Glutamatergic neuron (in vitro differentiated cells): ENCODE measurements at regions not wholly inside any gene's neighbourhood (a gene's known extent, or its start where the extent isn't known, plus 50 kb on each side); places are given as distances from the start of the nearest gene placed in this dataset.
"Not testable (repeated sequence)": the region's sequence is repeated elsewhere in the genome, so short reads cannot be mapped to it uniquely, and the experiment has no call there.

Source experiments
- DNase-seq: peaks from one replicate; pipeline ENCODE4 v3.0.0; 2022
- H3K27ac Mint-ChIP-seq: one replicate; pipeline ENCODE4 v1.8.0; 2020; ENCODE audit warnings: mild to moderate bottlenecking, mixed read lengths, inconsistent platforms; ENCODE audit not compliant: unreplicated experiment
- H3K27me3 Mint-ChIP-seq: one replicate; pipeline ENCODE4 v1.8.0; 2020; ENCODE audit warnings: mild to moderate bottlenecking, moderate library complexity, mixed read lengths, inconsistent platforms; ENCODE audit not compliant: unreplicated experiment
- H3K36me3 Mint-ChIP-seq: one replicate; pipeline ENCODE4 v1.8.0; 2020; ENCODE audit warnings: mild to moderate bottlenecking, mixed read lengths, inconsistent platforms; ENCODE audit not compliant: unreplicated experiment
- H3K4me1 Mint-ChIP-seq: one replicate; pipeline ENCODE4 v1.8.0; 2020; ENCODE audit warnings: mild to moderate bottlenecking, low read depth, mixed read lengths, inconsistent platforms; ENCODE audit not compliant: unreplicated experiment
- H3K4me3 Mint-ChIP-seq: one replicate; pipeline ENCODE4 v1.8.0; 2020; ENCODE audit warnings: mild to moderate bottlenecking, mixed read lengths, inconsistent platforms; ENCODE audit not compliant: unreplicated experiment
- H3K9me3 Mint-ChIP-seq: one replicate; pipeline ENCODE4 v1.8.0; 2020; ENCODE audit warnings: mild to moderate bottlenecking, moderate library complexity, mixed read lengths, inconsistent platforms; ENCODE audit not compliant: unreplicated experiment

DNA sequence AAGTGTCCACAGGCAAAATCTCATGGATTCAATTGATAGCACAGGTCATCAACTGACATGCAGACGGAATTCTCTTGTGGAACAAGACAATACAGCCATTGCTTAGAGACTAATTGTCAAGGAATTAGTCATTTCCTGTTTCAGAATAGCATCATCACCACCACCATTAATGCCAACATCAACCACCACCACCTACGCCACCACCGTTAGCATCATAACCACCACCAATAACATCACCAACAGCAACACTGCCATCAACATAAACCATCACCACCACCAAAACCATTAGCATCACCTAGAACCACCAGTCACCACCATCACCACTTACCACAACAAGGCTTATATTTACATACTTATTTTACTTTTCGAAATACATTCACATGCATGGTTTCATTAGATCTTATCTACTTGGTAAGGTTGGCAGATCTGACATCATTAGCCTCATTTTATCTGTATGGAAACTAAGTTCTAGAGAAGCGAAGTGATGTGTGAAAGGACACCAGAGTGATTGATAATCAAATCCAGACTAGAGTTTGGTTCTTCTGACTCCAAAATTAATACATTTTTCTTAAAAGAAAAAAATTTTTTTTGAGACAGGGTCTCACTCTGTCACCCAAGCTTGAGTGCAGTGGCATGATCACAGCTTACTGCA is 2733.8 kb upstream of the TPTE start:
- not testable (repeated sequence) for H3K4me3 Mint-ChIP-seq, H3K27me3 Mint-ChIP-seq, H3K9me3 Mint-ChIP-seq, H3K27ac Mint-ChIP-seq, DNase-seq, H3K4me1 Mint-ChIP-seq, H3K36me3 Mint-ChIP-seq

DNA sequence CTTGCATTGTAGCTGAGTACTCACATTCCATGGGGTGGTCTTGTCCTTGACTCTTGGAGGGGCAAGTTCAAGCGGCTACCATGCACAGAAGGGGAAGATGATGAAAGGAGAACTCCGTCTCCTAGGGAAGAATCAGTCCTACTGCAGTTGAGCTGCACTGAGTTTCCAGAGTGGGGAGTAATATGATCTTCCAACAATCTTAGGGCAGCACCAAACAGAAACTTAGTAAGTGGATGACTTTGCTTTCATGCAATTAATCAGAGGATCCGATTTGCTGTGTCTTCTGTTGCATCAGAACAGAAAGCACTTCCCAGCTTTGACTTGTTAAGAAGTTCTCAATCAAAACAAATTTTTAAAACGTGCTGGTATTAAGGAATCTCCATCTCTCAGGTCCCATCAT is 2727.6 kb upstream of the TPTE start:
- H3K27me3 Mint-ChIP-seq, H3K9me3 Mint-ChIP-seq, H3K4me3 Mint-ChIP-seq, H3K4me1 Mint-ChIP-seq, DNase-seq, H3K27ac Mint-ChIP-seq, H3K36me3 Mint-ChIP-seq: not testable (repeated sequence)

DNA sequence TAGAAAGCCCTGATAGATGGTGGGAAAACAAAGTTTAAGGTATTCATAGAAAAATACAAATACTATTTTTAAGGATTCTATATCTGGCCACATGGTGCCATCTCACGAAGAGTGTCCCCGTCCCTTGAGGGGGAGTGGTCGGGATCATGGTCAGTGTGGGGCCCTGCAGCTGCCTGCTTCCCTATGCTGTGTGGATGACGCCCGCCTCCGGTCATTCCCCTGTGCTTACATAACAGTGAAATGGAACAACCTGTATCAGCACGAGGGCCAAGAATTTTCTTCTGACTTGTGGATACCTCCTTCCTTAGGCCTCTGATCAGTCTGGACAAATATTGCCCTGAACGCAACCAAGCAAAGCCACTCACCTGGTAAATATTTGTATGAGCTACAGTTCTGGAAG is 2724.1 kb upstream of the TPTE start:
- not testable (repeated sequence) for H3K4me1 Mint-ChIP-seq, H3K4me3 Mint-ChIP-seq, H3K27me3 Mint-ChIP-seq, H3K36me3 Mint-ChIP-seq, DNase-seq, H3K27ac Mint-ChIP-seq, H3K9me3 Mint-ChIP-seq

DNA sequence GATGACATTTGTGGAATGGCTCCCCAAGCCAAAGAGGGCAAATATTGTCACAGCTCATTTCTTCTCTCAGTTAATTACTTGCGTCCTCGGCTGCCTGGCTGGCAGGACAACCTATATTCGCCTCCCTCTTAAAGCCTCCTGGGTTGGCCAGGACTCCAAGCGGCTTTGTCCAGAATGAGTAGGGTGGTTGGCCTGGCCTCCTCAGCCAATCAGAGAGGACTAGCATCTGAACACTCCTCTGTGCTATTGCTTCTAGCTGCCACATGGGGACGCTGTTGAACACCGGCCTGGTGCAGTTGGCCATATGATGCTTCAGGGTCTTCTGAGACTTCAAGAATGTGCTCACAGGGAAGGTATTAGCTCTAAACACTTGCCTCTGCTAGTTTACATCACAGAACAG is 2722.9 kb upstream of the TPTE start:
- H3K27ac Mint-ChIP-seq, H3K36me3 Mint-ChIP-seq, H3K4me3 Mint-ChIP-seq, H3K9me3 Mint-ChIP-seq, H3K27me3 Mint-ChIP-seq, H3K4me1 Mint-ChIP-seq: not testable (repeated sequence)
- peak; percentile 17 for DNase-seq

DNA sequence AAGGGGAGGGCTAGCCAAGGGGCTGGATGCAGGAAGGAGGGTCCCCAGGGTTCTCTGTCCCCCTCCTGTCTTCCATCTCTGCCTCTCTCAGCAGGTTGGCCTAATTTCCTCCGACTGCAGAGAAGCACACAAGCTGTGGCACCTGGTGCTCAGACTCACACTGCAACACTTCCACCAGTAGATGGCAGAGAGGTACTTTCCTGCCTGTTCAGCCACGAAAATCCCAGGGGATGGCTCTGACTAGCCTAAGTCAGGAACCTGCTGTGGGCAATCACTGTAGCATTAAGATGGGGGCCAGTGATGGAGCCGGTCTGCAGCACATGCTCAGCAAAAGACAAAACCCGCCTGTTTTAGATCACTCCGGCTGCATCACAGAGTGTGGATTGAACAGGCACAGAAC is 2721.7 kb upstream of the TPTE start:
- H3K36me3 Mint-ChIP-seq, DNase-seq, H3K27ac Mint-ChIP-seq, H3K9me3 Mint-ChIP-seq, H3K27me3 Mint-ChIP-seq, H3K4me3 Mint-ChIP-seq, H3K4me1 Mint-ChIP-seq: not testable (repeated sequence)

DNA sequence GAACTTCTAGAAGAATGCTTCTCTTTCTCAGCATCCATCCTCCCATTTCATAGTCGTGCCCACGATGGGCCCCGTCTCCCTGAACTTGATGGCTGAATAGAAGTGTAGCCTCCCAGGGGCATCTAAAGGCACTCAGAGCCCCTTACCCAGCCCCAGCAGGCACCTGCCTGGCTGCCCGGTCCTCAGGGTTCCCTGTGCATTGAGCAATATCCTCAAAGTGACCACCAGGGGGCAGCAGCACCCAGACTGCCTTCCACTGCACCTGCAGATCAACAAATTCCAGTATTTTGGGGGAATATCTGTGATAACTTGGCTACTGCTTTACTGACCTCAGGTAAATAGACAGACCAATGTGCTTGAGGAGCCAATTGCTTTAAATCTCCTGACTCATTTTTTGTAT is 2707.9 kb upstream of the TPTE start:
- not testable (repeated sequence) for H3K27ac Mint-ChIP-seq, H3K4me3 Mint-ChIP-seq, DNase-seq, H3K27me3 Mint-ChIP-seq, H3K36me3 Mint-ChIP-seq, H3K9me3 Mint-ChIP-seq, H3K4me1 Mint-ChIP-seq

DNA sequence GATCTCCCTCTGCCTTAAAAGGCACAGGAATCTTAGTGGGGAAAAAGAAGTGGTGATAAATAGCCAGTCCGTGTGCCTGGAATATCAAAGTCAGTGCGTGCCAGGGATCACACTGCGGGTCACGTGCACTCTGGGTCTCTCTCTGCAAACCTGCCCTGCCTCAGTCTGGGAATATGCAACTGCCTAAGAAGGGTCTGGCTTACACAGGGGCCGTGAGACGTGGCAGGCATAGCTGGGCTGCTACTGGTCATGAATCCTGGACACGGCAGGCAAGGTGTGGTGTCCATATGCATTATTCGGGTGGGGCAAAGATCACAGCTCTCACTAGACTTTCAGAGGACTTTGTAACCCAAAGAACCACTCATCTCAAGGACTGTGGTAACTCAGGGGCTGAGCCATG is 2704.4 kb upstream of the TPTE start:
- not testable (repeated sequence) for H3K9me3 Mint-ChIP-seq, H3K4me3 Mint-ChIP-seq, H3K27ac Mint-ChIP-seq, H3K27me3 Mint-ChIP-seq, H3K4me1 Mint-ChIP-seq, H3K36me3 Mint-ChIP-seq, DNase-seq

DNA sequence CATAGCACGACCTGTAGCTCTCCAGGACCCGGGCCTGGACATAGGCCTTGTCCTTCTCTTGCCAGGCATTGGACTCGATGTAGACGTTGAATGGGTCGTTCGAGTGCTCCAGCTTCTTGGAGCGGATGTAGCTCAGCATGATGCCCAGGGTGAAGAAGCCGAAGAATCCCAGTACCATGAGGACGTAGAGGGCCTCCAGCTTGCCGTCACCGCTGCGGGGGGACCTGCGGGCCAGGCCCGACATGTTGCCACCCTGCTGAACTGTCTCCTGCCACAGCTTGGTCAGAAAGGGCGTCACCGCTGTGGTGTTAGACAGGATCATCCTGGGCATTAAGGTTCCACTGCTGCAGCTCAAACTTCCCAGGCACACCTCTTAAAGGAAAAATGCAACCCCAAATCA is 2702.1 kb upstream of the TPTE start:
- not testable (repeated sequence) for H3K4me3 Mint-ChIP-seq, H3K27me3 Mint-ChIP-seq, H3K9me3 Mint-ChIP-seq, H3K36me3 Mint-ChIP-seq, H3K27ac Mint-ChIP-seq, DNase-seq, H3K4me1 Mint-ChIP-seq

DNA sequence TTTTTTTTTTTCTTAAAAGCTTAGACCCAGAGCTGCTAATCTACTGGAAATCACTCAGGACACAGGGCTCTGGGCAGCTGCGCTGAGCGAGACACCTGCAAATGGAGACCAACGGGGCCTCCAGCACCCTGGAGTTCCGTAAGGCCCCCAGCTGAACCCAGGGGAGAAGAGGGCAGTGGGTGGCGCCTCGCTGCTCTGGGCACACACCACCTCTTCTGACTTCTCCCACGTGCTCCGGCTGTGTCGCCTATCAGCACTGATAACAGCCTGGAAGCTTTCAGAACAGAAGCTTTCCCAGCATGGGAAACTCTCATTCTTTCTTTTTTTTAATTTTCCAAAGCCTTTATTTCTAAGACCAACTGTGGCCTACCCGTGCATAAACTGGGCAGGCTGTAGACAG is 2695.8 kb upstream of the TPTE start:
- H3K4me3 Mint-ChIP-seq, H3K27ac Mint-ChIP-seq, H3K4me1 Mint-ChIP-seq, H3K9me3 Mint-ChIP-seq, DNase-seq, H3K27me3 Mint-ChIP-seq, H3K36me3 Mint-ChIP-seq: not testable (repeated sequence)

DNA sequence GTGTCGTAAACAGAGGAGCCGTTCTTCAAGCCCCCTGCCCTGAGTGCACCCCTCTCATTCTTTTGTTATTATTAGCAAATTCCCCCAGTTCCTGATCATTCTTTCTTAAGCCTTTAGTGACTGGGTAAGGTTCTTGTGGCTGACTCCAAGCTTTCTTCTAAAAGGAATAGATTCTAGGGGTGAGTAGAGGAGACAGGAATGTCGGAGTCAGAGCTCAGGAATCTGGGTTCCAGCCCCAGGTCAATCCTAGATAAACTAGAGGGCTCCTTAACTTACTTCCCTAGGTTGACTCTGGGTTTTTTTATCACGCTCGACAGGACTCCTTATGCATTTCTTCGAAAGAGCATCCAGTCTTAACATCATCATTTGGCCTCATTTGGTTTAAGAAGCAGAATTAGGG is 2695.2 kb upstream of the TPTE start:
- H3K9me3 Mint-ChIP-seq, H3K4me1 Mint-ChIP-seq, H3K36me3 Mint-ChIP-seq, H3K27ac Mint-ChIP-seq, H3K27me3 Mint-ChIP-seq, DNase-seq, H3K4me3 Mint-ChIP-seq: not testable (repeated sequence)

DNA sequence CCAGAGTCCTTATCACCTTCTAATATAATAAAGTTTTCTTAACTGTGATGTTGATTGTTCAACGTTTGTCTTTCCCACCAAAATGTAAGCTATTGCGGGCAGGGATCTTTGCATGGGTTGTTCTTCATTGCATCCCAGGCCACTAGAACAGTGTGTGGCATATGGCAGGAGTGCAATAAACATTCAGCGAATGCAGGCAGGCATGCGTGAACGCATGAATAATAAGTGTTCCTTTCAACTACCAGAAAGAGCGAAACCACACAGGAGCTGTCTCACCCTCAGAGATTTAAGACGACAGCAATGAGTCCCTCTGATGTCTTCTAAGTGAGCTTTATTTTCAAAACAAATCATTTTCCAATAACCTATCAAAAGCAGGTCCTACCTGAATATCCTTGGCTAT is 2693.1 kb upstream of the TPTE start:
- not testable (repeated sequence) for DNase-seq, H3K27me3 Mint-ChIP-seq

DNA sequence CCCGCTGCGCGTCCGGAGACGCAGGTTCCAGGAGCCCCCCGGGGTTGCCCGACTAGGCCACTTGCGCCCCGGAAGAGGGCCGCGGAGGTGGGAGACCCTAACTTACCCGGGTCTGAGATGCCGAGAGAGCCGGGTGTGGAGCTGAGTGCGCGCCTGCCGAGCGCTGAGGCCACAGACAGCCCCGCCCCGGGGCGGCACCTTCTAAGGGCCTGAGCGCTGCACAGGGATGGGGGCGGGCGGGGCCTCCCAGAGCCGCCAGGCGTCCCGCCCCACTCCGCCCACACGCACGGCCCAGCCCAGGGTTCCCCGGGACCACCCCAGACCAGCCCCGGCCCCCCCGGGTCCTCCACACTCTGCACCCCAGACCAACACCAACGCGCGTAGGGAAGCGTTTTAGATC is 2692.0 kb upstream of the TPTE start:
- not testable (repeated sequence) for H3K36me3 Mint-ChIP-seq, DNase-seq, H3K9me3 Mint-ChIP-seq, H3K4me3 Mint-ChIP-seq, H3K4me1 Mint-ChIP-seq, H3K27me3 Mint-ChIP-seq, H3K27ac Mint-ChIP-seq

More for the DNA sequence above, 2693.1 kb upstream of the TPTE start:
- H3K4me1 Mint-ChIP-seq, H3K4me3 Mint-ChIP-seq, H3K27ac Mint-ChIP-seq, H3K36me3 Mint-ChIP-seq, H3K9me3 Mint-ChIP-seq: not testable (repeated sequence)

DNA sequence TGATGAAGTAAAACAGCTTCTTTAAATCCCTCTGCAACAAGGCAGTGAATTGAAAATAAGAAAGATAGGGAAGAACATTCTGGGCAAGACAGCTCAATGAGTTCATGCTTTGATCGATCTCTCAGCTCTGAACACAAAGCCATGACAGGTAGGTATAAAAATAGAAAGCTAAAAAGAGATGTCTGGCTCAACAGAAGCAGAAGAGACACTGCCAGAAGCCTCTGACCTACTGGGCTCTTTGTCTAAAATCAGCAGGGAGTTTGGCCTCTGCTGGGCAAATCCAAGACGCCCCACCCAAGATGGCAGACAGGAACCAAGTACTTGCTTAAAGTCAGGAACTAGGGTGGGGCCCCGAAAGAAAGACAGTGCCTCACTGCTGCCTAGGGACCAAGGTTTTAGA is 2684.1 kb upstream of the TPTE start:
- not testable (repeated sequence) for H3K27me3 Mint-ChIP-seq, H3K27ac Mint-ChIP-seq, H3K4me1 Mint-ChIP-seq, H3K9me3 Mint-ChIP-seq, H3K4me3 Mint-ChIP-seq, DNase-seq, H3K36me3 Mint-ChIP-seq
